HCT116 (cell line): ENCODE measurements at regions not wholly inside any gene's neighbourhood (a gene's known extent, or its start where the extent isn't known, plus 50 kb on each side); places are given as distances from the start of the nearest gene placed in this dataset.

Experiments
- CEBPB ChIP-seq: IDR thresholded peaks from 2 replicates; pipeline ENCODE4 v1.6.1; 2012; ENCODE audit warnings: low read depth
- EGR1 ChIP-seq: IDR thresholded peaks from 2 replicates; pipeline ENCODE4 v1.6.1; 2012; ENCODE audit warnings: low read depth
- EZH2 ChIP-seq: fragments of 200-600 bp; sonication (generic); IDR thresholded peaks from 2 replicates; pipeline ENCODE4 v1.6.1; 2017; ENCODE audit warnings: antibody characterized with exemption, mixed run types
- EZH2phosphoT487 ChIP-seq: fragments of 200-600 bp; IDR thresholded peaks from 2 replicates; pipeline ENCODE4 v1.6.1; 2018; ENCODE audit warnings: antibody characterized with exemption, borderline replicate concordance
- JUND ChIP-seq: IDR thresholded peaks from 2 replicates; pipeline ENCODE4 v1.6.1; 2012
- REST ChIP-seq: IDR thresholded peaks from 2 replicates; pipeline ENCODE4 v1.6.1; 2012; ENCODE audit warnings: low read depth
- SIN3A ChIP-seq: IDR thresholded peaks from 2 replicates; pipeline ENCODE4 v1.6.1; 2012; ENCODE audit warnings: low read depth
- YY1 ChIP-seq: IDR thresholded peaks from 2 replicates; pipeline ENCODE4 v1.6.1; 2011; ENCODE audit warnings: low read length, low read depth, moderate library complexity, mild to moderate bottlenecking; ENCODE audit not compliant: insufficient replicate concordance; ENCODE audit errors: extremely low read depth
- ZBTB33 ChIP-seq: IDR thresholded peaks from 2 replicates; pipeline ENCODE4 v1.6.1; 2011; ENCODE audit warnings: mild to moderate bottlenecking, low read length, moderate library complexity; ENCODE audit not compliant: insufficient replicate concordance; ENCODE audit errors: extremely low read depth
- ZFX ChIP-seq: fragments of 450-650 bp; IDR thresholded peaks from 2 replicates; pipeline ENCODE4 v1.6.1; 2017
- ZNF274 ChIP-seq: fragments of 200-500 bp; sonication (Bioruptor generic); IDR thresholded peaks from 2 replicates; pipeline ENCODE4 v1.6.1; 2014; ENCODE audit warnings: mild to moderate bottlenecking, low read depth, low read length, inconsistent platforms

DNA sequence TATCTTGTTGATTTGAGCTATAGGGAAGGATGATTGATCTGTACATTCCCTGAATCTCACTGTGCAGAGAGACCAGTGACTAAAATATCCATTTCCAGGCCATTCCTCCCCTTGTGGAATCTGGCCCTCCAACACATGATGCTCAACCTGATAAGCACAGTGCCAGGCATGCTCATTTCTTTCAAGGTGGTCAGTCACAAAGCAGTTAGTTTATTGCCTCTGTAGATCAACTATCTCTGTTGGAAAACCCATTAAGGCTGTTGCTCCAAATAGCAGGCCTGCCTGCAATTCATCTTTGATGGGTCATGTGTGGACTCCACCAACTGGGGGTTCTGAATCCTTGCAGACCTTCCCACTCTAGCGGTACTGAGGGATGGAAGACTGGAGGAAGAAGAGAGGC lies 168.6 kb upstream of the FOXK1 start (continued):
- TF ChIP-seq REST (no peak), EGR1 (no peak), YY1 (no peak), CEBPB (no peak), ZNF274 (no peak), EZH2phosphoT487 (no peak), EZH2 (no peak), ZFX (no peak), SIN3A (no peak), ZBTB33 (no peak), JUND (no peak)
